ENCODE measurements at regions not wholly inside any gene's neighbourhood (a gene's known extent, or its start where the extent isn't known, plus 50 kb on each side); places are given as distances from the start of the nearest gene placed in this dataset.
"Not testable (repeated sequence)": the region's sequence is repeated elsewhere in the genome, so short reads cannot be mapped to it uniquely, and the experiment has no call there.

- in situ Hi-C loops (cut with HindIII; ENCODE audit: low pct_unique_long_range_greater_than_20kb, low sequenced_read_pairs) = no loop called here
- DNase-seq (ENCODE audit: low read depth in 1 of 2, low spot score in 1 of 2) = no peak
- TF ChIP-seq JUND (IDR thresholded peaks at IDR 0.05; ENCODE audit: low read depth) = no peak
These were observed 114.0 kb upstream of the C2CD4B start for GRCh38 chr15:62279041-62279440.

DNA sequence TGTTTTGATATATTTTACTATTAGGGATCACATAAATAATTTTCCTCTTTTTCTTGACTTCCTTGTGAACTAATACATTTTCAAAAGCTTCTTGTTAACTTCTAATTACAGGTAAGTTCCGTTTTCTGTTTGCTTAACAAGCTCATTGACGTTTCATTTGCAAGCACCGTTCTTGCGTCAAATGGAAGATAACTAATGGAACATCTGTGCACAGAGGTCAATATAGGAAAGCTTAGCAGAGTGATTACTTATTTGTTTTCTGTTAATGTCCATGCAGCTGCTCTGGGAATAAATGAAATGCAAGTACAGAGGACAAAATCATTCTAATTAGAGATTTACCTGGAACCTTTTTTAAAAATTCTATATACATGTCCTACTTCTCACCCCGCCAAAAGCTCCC lies 115.5 kb upstream of the C2CD4B start:
- in situ Hi-C loops (cut with HindIII; ENCODE audit: low pct_unique_long_range_greater_than_20kb, low sequenced_read_pairs) = no loop called here
- TF ChIP-seq JUND (IDR thresholded peaks at IDR 0.05; ENCODE audit: low read depth) = no peak
- no peak for DNase-seq (ENCODE audit: low read depth in 1 of 2, low spot score in 1 of 2)

GRCh38 chr15:62281801-62282200 lies 116.7 kb upstream of the C2CD4B start:
- in situ Hi-C loops (cut with HindIII; ENCODE audit: low pct_unique_long_range_greater_than_20kb, low sequenced_read_pairs); DNase-seq (ENCODE audit: low read depth in 1 of 2, low spot score in 1 of 2): not testable (repeated sequence)

- no peak for DNase-seq (ENCODE audit: low read depth in 1 of 2, low spot score in 1 of 2)
- no peak for TF ChIP-seq JUND (IDR thresholded peaks at IDR 0.05; ENCODE audit: low read depth)
These were observed 122.2 kb upstream of the C2CD4B start for GRCh38 chr15:62287066-62287857.

DNA sequence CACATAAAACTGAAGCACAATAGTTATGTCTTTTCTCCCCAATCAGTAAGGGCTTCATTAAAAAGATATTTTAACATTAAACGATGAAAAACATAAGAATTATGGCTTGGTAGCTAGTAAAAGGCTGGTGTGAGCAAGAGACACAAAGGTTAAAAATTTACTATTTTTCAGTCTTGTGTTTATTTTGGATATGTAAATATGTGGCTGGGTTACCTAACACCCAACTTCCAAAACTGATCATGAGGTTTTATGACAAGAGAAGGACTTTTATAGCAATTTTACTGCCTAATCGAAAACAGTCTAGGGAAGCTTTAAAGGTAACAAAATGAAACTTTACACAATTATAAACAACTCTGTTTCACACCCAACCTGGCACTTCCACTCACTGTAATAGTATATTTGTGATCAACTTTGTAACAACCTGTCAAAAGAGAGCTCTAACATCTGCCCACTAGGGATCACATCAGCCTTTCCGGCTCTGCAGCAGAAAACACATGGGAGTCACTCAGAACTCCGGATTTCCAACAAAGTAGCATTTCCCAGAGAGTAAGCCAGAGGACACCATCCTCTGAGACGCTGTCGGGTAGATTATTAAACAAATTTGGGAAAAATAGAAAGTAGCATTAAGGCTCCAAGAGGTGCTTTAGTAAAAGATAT lies 123.4 kb upstream of the C2CD4B start:
- no peak for DNase-seq (ENCODE audit: low read depth in 1 of 2, low spot score in 1 of 2)
- in situ Hi-C loops (cut with HindIII; ENCODE audit: low pct_unique_long_range_greater_than_20kb, low sequenced_read_pairs) = no loop called here
- no peak for TF ChIP-seq JUND (IDR thresholded peaks at IDR 0.05; ENCODE audit: low read depth)

More at GRCh38 chr15:62287066-62287857, 122.2 kb upstream of the C2CD4B start:
- in situ Hi-C loops (cut with HindIII; ENCODE audit: low pct_unique_long_range_greater_than_20kb, low sequenced_read_pairs) = no loop called here

- no peak for DNase-seq (ENCODE audit: low read depth in 1 of 2, low spot score in 1 of 2)
- TF ChIP-seq JUND (IDR thresholded peaks at IDR 0.05; ENCODE audit: low read depth) = no peak
- in situ Hi-C loops (cut with HindIII; ENCODE audit: low pct_unique_long_range_greater_than_20kb, low sequenced_read_pairs) = no loop called here
These were observed 126.2 kb upstream of the C2CD4B start for GRCh38 chr15:62291262-62291661.

DNA sequence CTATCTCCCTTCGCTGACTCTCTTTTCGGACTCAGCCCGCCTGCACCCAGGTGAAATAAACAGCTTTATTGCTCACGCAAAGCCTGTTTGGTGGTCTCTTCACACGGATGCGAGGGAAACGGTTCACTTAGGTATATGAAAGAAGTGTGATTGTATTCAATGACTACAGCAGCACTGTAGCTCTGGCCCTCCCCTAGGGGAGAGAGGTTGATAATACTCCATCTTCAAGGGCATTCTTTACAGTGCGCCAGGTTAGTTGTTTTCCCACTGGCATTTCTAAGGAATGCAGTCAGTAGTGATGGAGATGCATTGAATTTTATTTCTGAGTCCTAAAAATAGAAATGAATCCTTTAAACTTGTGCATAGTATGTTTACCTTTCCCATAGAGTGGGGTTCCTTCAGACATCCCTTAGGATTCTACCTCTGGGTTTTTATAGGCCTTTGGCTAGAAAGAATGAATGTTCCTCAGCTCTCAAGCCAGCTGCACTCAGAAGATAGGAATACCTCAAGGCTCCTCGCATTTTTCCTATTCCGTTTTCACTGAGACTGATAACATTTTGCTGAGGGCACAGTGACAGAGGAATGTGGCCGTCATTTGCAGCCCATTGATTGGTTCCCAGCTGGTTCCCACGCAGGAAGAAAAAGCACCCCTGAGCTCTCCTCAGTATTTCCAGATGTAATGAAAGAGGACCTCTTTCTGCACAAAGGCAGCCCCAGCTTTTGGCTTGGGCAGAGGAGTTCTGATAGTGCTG lies 131.8 kb upstream of the C2CD4B start:
- DNase-seq (ENCODE audit: low read depth in 1 of 2, low spot score in 1 of 2) = no peak
- in situ Hi-C loops (cut with HindIII; ENCODE audit: low pct_unique_long_range_greater_than_20kb, low sequenced_read_pairs) = no loop called here
- no peak for TF ChIP-seq JUND (IDR thresholded peaks at IDR 0.05; ENCODE audit: low read depth)

DNA sequence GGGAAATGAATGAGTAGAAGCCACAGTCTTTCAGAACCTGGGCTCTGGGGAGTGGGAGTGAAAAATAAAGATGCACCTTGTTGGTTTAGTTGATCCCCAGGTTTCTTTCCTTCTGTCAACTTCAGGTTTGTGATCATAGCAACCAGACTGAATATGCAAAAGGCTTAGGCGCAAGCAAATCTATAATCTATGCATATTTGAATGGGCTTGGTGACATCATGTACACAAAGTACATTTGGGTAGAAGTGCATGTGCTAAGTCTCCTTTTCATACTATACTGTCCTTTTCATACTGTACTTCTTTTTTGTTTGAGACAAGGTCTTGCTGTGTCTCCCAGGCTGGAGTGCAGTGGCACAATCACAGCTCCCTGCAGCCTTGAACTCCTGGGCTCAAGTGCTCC lies 132.4 kb upstream of the C2CD4B start:
- no peak for DNase-seq (ENCODE audit: low read depth in 1 of 2, low spot score in 1 of 2)
- in situ Hi-C loops (cut with HindIII; ENCODE audit: low pct_unique_long_range_greater_than_20kb, low sequenced_read_pairs) = no loop called here
- no peak for TF ChIP-seq JUND (IDR thresholded peaks at IDR 0.05; ENCODE audit: low read depth)

DNA sequence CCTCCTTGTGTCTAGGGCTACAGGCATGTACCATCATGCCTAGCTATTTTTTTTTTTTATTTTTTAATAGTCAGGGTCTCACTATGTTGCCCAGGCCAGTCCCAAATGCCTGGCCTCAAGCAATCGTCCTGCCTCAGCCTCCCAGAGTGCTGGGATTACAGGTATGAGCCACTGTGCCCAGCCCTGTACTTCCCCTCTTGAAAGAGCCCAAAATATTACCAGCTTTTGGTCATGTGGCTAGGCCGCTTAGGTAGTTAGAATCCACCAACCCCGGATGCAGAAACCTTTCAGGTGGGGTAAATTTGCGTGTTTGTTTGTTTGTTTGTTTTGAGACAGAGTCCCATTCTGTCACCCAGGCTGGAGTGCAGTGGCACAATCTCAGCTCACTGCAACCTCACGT lies 132.8 kb upstream of the C2CD4B start:
- in situ Hi-C loops (cut with HindIII; ENCODE audit: low pct_unique_long_range_greater_than_20kb, low sequenced_read_pairs) = no loop called here
- TF ChIP-seq JUND (IDR thresholded peaks at IDR 0.05; ENCODE audit: low read depth) = no peak
- no peak for DNase-seq (ENCODE audit: low read depth in 1 of 2, low spot score in 1 of 2)

GRCh38 chr15:62298811-62299210 lies 133.7 kb upstream of the C2CD4B start:
- no peak for TF ChIP-seq JUND (IDR thresholded peaks at IDR 0.05; ENCODE audit: low read depth)
- DNase-seq (ENCODE audit: low read depth in 1 of 2, low spot score in 1 of 2) = no peak
- in situ Hi-C loops (cut with HindIII; ENCODE audit: low pct_unique_long_range_greater_than_20kb, low sequenced_read_pairs) = no loop called here

- no peak for DNase-seq (ENCODE audit: low read depth in 1 of 2, low spot score in 1 of 2)
- in situ Hi-C loops (cut with HindIII; ENCODE audit: low pct_unique_long_range_greater_than_20kb, low sequenced_read_pairs) = no loop called here
- no peak for TF ChIP-seq JUND (IDR thresholded peaks at IDR 0.05; ENCODE audit: low read depth)
These were observed 134.5 kb upstream of the C2CD4B start for GRCh38 chr15:62299541-62299940.

DNA sequence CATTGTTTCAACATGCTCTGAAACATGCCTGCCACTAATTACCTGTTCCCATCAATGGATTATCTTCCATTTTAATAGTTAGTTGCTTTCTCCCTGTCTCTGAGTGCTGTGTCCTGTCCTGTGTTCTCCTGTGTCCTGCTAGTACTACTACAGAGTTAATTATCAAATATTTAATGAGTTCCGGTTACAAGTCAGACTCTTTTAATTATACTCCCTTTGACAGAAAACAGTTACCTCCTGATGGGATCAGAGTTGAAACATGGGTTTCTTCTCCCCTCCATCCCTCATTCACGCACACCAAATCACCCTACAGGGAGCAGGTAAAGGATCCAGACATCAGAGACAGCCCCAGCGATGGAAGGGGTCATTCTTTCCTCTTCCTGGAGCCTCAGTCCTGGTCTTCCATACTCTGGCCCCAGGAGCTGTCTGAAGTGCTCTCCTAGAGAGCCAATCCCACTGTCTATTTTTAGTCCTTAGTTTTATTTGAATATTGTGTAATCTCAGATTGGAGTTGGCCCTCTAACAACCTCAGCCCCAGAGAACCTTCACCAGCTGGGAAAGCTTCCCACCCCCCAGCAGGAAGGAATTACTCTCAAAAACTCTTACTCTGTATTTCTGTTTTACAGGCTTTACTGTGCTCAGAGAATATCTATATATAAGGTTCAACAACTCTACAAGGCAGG lies 137.0 kb upstream of the C2CD4B start:
- in situ Hi-C loops (cut with HindIII; ENCODE audit: low pct_unique_long_range_greater_than_20kb, low sequenced_read_pairs) = no loop called here
- no peak for DNase-seq (ENCODE audit: low read depth in 1 of 2, low spot score in 1 of 2)

More for the DNA sequence above, 137.0 kb upstream of the C2CD4B start:
- no peak for TF ChIP-seq JUND (IDR thresholded peaks at IDR 0.05; ENCODE audit: low read depth)
